ENCODE measurements at regions not wholly inside any gene's neighbourhood (a gene's known extent, or its start where the extent isn't known, plus 50 kb on each side); places are given as distances from the start of the nearest gene placed in this dataset.

DNA sequence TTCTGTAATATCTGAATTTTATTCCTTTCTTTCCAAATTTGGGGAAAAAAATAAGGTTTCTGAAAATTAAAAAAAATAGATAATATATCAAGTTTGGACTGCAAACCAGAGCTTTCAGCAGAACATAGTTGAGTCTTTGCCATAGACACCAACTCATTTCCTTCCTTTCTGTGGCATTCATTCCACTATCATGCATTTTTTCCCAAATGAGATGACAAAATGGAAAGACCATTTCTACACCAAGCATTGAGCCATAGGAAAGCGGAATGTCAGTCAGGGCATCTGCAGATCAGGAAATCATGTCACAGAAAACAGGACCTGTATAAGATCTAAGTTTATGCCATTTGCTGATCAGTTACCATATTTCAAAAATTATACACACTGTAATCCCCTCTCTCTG lies 333.3 kb upstream of the THBS1 start:
- WGBS (ENCODE audit: insufficient coverage), result no CpG with 5 or more reads among the region's 1 CpG
- peaks cover 6 to 20% of the 10 kb centered on the region in 2 donors for H3K4me1 ChIP-seq (ENCODE audit: control insufficient read depth in 1 of 2, insufficient read depth in 2 of 2, low read length in 2 of 2)
- H3K4me3 ChIP-seq (replicated peaks in 1 of 3; ENCODE audit: low read depth in 2 of 3, low read length in 3 of 3), result no peak overlapping the region
- H3K9me3 Mint-ChIP-seq, result peaks cover 0 to 6% (median under 1%) of the 10 kb centered on the region in 7 donors
- no peak overlapping the region for H3K9ac ChIP-seq (ENCODE audit: insufficient read depth, low read length, poor library complexity, severe bottlenecking)
- H3K36me3 ChIP-seq (replicated peaks in 1 of 2; ENCODE audit: control insufficient read depth in 1 of 2, insufficient read depth in 2 of 2, low read length in 2 of 2), result no peaks in the 10 kb centered on the region
- H3K27ac ChIP-seq (ENCODE audit: low read depth in 1 of 2, low read length in 2 of 2), result no peak overlapping the region
- H3K9me3 ChIP-seq (replicated peaks in 1 of 2; ENCODE audit: control insufficient read depth in 1 of 2, insufficient read depth in 1 of 2, low read length in 2 of 2), result no peaks in the 10 kb centered on the region
- peaks cover 0 to 4% of the 10 kb centered on the region in 2 donors for H3K27me3 ChIP-seq (ENCODE audit: control insufficient read depth in 2 of 2, insufficient read depth in 2 of 2, low read length in 2 of 2)
- peaks cover 1 to 11% (median 11%) of the 10 kb centered on the region in 3 donors for H3K27me3 Mint-ChIP-seq (ENCODE audit: low read depth in 3 of 3)
- TF ChIP-seq, protein P1, sequence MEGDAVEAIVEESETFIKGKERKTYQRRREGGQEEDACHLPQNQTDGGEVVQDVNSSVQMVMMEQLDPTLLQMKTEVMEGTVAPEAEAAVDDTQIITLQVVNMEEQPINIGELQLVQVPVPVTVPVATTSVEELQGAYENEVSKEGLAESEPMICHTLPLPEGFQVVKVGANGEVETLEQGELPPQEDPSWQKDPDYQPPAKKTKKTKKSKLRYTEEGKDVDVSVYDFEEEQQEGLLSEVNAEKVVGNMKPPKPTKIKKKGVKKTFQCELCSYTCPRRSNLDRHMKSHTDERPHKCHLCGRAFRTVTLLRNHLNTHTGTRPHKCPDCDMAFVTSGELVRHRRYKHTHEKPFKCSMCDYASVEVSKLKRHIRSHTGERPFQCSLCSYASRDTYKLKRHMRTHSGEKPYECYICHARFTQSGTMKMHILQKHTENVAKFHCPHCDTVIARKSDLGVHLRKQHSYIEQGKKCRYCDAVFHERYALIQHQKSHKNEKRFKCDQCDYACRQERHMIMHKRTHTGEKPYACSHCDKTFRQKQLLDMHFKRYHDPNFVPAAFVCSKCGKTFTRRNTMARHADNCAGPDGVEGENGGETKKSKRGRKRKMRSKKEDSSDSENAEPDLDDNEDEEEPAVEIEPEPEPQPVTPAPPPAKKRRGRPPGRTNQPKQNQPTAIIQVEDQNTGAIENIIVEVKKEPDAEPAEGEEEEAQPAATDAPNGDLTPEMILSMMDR (IDR thresholded peaks at IDR 0.05), result no peak
- no peak overlapping the region for H3K27ac Mint-ChIP-seq
- H3K36me3 Mint-ChIP-seq, result no peaks in the 10 kb centered on the region
- intact Hi-C loops (cut with micrococcal nuclease), result no loop called here
- peaks cover 11% of the 10 kb centered on the region for H3K4me1 Mint-ChIP-seq
- no peaks in the 10 kb centered on the region for H4K20me1 ChIP-seq (ENCODE audit: insufficient read depth, low read length)
- H3K4me2 ChIP-seq (replicated peaks; ENCODE audit: extremely low read depth, low read length, poor library complexity, severe bottlenecking), result no peak overlapping the region
- no peak overlapping the region for H3K4me3 Mint-ChIP-seq
- H2AFZ ChIP-seq (ENCODE audit: insufficient read depth, low read depth, low read length, poor library complexity, severe bottlenecking), result no peak overlapping the region
- DNase-seq, result no peak
- H3K79me2 ChIP-seq (ENCODE audit: insufficient read depth, low read length), result no peaks in the 10 kb centered on the region

DNA sequence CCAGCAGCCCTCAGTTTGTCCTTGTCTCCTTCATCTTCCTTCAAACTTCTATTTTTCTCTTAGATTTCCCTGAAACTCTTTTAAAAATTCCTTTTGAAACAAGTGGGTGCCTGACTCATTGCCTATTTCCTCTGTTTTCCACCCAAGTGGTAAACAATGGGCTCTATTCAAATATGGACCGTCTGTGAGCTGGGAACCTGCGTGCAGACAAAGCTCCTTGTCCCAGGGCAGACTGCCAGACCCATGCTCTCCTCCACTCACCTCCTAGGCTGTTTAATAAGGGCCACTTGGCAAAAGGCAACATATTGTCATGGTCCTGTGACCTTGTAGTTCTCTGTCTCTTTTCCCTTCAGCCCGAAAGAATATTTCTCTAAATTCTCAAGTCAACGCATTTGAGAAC lies 332.7 kb upstream of the THBS1 start:
- WGBS (ENCODE audit: insufficient coverage), result 96% methylated on average over 2 of the region's 4 CpGs
- H3K79me2 ChIP-seq (ENCODE audit: insufficient read depth, low read length), result no peaks in the 10 kb centered on the region
- intact Hi-C loops (cut with micrococcal nuclease), result no loop called here
- H2AFZ ChIP-seq (ENCODE audit: insufficient read depth, low read depth, low read length, poor library complexity, severe bottlenecking), result no peak overlapping the region
- DNase-seq, result no peak
- no peak overlapping the region for H3K9ac ChIP-seq (ENCODE audit: insufficient read depth, low read length, poor library complexity, severe bottlenecking)
- peaks cover 6 to 20% of the 10 kb centered on the region in 2 donors for H3K4me1 ChIP-seq (ENCODE audit: control insufficient read depth in 1 of 2, insufficient read depth in 2 of 2, low read length in 2 of 2)
- no peak overlapping the region for H3K4me2 ChIP-seq (replicated peaks; ENCODE audit: extremely low read depth, low read length, poor library complexity, severe bottlenecking)
- Mint-ChIP-seq H3K27me3 (ENCODE audit: low read depth in 3 of 3) (peaks cover 1 to 11% (median 11%) of the 10 kb centered on the region in 3 donors), H3K27ac (peak overlapping the region in 1 of 7 donors; percentile 30), H3K9me3 (peaks cover 0 to 6% (median 0%) of the 10 kb centered on the region in 7 donors), H3K36me3 (no peaks in the 10 kb centered on the region), H3K4me3 (no peak overlapping the region), H3K4me1 (peaks cover 11% of the 10 kb centered on the region)
- no peaks in the 10 kb centered on the region for H4K20me1 ChIP-seq (ENCODE audit: insufficient read depth, low read length)
- no peak overlapping the region for H3K27ac ChIP-seq (ENCODE audit: low read depth in 1 of 2, low read length in 2 of 2)
- H3K9me3 ChIP-seq (replicated peaks in 1 of 2; ENCODE audit: control insufficient read depth in 1 of 2, insufficient read depth in 1 of 2, low read length in 2 of 2), result no peaks in the 10 kb centered on the region
- TF ChIP-seq, protein P1 (IDR thresholded peaks at IDR 0.05), result no peak
- H3K4me3 ChIP-seq (replicated peaks in 1 of 3; ENCODE audit: low read depth in 2 of 3, low read length in 3 of 3), result no peak overlapping the region
- no peaks in the 10 kb centered on the region for H3K36me3 ChIP-seq (replicated peaks in 1 of 2; ENCODE audit: control insufficient read depth in 1 of 2, insufficient read depth in 2 of 2, low read length in 2 of 2)
- peaks cover 0 to 4% of the 10 kb centered on the region in 2 donors for H3K27me3 ChIP-seq (ENCODE audit: control insufficient read depth in 2 of 2, insufficient read depth in 2 of 2, low read length in 2 of 2)
